ENCODE measurements at regions not wholly inside any gene's neighbourhood (a gene's known extent, or its start where the extent isn't known, plus 50 kb on each side); places are given as distances from the start of the nearest gene placed in this dataset.
"Not testable (repeated sequence)": the region's sequence is repeated elsewhere in the genome, so short reads cannot be mapped to it uniquely, and the experiment has no call there.

DNA sequence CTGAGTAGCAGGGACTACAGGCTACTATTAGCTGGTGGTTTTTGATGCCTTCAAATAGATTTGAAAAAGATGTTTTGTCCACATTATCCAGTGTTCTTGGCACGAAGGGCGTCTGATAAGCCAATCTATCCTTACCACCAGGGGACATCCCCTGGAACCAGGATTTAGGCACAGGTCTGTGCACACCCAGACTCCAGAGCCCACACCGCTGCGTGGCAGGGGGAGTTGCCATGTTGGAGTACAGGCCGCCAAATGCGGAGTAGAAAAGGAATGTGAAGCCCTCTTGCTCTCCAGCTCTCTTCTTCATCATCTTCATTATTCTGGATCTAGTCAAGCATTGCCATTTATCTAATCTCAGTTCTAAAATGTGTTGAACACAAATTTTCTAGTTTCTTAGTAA, 54.3 kb downstream of the RNU1-4 start:
- ATAC-seq: not testable (repeated sequence)

DNA sequence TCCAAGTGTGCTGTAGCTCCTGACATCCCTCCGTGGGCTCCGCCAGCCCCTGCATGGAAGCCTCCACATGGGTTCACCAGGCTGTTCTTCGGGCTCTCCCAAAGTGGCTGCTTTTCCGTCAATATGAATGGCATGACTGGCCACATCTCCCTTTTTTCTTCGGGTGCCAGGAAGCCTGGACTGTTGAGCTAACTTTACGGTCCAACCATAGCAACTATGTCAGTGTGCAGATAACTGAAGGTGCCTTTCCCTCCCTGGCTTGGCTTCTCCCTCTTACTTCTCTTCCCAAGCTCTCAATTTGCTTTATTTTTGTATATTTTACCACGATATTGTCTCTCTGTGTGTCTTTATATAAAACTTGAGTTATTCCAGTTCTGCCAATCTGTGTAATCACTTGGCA, 54.8 kb downstream of the RNU1-4 start:
- 73% methylated on average over 5 of the region's 7 CpGs for WGBS (ENCODE audit: missing lambda C conversion rate)
- H3K9me3 ChIP-seq; H3K4me3 ChIP-seq; H3K4me1 ChIP-seq; POLR2A ChIA-PET; H3K27ac ChIP-seq; H3K4me2 ChIP-seq; CTCF ChIA-PET; ATAC-seq; DNase-seq (ENCODE audit: low read depth in 1 of 2, low spot score in 1 of 2): not testable (repeated sequence)
- peak; percentile 13 for FAIRE-seq

More for the DNA sequence above, 54.3 kb downstream of the RNU1-4 start:
- H3K27ac ChIP-seq; H3K4me1 ChIP-seq; H3K4me3 ChIP-seq; H3K9me3 ChIP-seq; FAIRE-seq; POLR2A ChIA-PET; H3K4me2 ChIP-seq; CTCF ChIA-PET; DNase-seq (ENCODE audit: low read depth in 1 of 2, low spot score in 1 of 2): not testable (repeated sequence)
- WGBS (ENCODE audit: missing lambda C conversion rate): 78% methylated on average over 6 of the region's 6 CpGs

DNA sequence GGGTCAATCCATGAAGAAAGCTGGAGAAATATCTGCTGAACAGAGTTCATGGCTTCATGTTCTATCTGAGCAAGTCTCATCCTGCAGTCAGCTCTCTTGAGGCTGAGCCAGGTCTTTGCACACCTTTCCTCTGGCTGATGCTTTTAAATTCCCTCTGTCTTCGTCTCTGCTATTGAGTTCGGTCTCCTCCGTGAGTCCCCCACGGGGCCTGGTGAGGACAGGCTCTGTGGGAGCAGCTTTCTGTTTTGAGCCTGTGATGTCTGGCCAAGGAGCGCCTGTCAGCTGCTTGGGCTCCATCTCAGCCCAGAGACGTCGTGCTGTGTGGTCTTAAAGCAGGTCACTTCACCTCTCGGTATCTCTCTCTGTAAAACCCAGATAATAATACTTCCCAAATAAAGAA, 55.9 kb downstream of the RNU1-4 start:
- H3K9me3 ChIP-seq; ATAC-seq; POLR2A ChIA-PET; FAIRE-seq; H3K4me3 ChIP-seq; CTCF ChIA-PET; H3K4me1 ChIP-seq; H3K27ac ChIP-seq; H3K4me2 ChIP-seq; DNase-seq (ENCODE audit: low read depth in 1 of 2, low spot score in 1 of 2): not testable (repeated sequence)
- WGBS (ENCODE audit: missing lambda C conversion rate): 76% methylated on average over 8 of the region's 8 CpGs

DNA sequence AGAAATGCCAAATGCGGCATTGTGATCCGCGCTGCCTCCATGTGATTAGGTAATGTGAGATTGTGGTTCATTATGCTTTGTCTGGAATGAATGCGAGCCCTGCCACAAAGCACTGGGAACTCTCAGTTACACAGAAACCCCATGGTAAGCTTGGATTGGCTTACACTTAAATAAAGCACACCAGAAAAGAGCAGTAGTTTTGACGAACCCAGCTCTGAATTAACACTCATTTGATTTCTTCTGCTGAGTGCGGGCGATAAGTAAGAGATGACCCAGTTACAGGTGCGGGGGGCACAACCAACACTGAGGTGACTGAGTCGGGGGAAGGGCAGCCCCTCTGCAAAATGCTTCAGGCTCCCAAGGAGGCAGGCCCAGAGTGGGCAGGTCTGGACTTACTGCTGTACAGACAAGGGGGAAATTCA, 56.3 kb downstream of the RNU1-4 start:
- WGBS (ENCODE audit: missing lambda C conversion rate): 71% methylated on average over 9 of the region's 9 CpGs
- H3K4me1 ChIP-seq; H3K4me2 ChIP-seq; ATAC-seq; H3K27ac ChIP-seq; POLR2A ChIA-PET; CTCF ChIA-PET; FAIRE-seq; H3K9me3 ChIP-seq; H3K4me3 ChIP-seq; DNase-seq (ENCODE audit: low read depth in 1 of 2, low spot score in 1 of 2): not testable (repeated sequence)

DNA sequence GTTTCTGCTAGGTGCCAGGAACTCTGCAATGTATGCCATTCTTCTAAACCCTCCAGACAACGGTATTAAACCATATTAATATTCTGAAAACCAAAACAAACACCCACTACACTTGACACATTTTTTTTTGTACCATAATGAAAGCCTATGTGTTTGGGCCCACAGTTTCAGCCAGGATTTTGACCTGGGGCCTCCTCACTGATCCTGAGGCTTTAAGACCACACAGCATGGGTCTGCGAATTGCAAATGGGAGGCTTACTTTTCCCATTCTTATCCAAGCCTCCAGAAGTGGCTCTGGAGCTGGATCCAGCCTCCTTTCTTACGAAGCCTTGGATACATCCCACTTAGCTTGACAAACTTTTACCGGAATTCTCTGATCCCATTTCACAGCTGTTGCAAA, 56.7 kb downstream of the RNU1-4 start:
- H3K4me2 ChIP-seq; FAIRE-seq; H3K9me3 ChIP-seq; CTCF ChIA-PET; H3K4me1 ChIP-seq; H3K4me3 ChIP-seq; H3K27ac ChIP-seq; ATAC-seq; POLR2A ChIA-PET; DNase-seq (ENCODE audit: low read depth in 1 of 2, low spot score in 1 of 2): not testable (repeated sequence)
- 31% methylated on average over 2 of the region's 4 CpGs for WGBS (ENCODE audit: missing lambda C conversion rate)

- H3K4me2 ChIP-seq; FAIRE-seq; H3K4me1 ChIP-seq; DNase-seq (ENCODE audit: low read depth in 1 of 2, low spot score in 1 of 2); H3K9me3 ChIP-seq; H3K4me3 ChIP-seq; POLR2A ChIA-PET; CTCF ChIA-PET; H3K27ac ChIP-seq: not testable (repeated sequence)
- peak; percentile 34 to 50; a peak in 2 of 6 replicates for ATAC-seq
- 62% methylated on average over 2 of the region's 2 CpGs for WGBS (ENCODE audit: missing lambda C conversion rate)
Observed at GRCh38 chr1:16798050-16798449, 57.7 kb downstream of the RNU1-4 start.

Measured in A549 (cell line).